Suppressor macrophage (primary cell): ENCODE measurements at regions not wholly inside any gene's neighbourhood (a gene's known extent, or its start where the extent isn't known, plus 50 kb on each side); places are given as distances from the start of the nearest gene placed in this dataset.

ENCODE experiments used
- DNase-seq, 4 experiments: peaks; one replicate each; pipeline ENCODE4 v3.0.0-alpha.2; 2020 to 2022

- no peak for DNase-seq
Measured at GRCh38 chr15:61798631-61799030, 261.6 kb downstream of the VPS13C start.

- DNase-seq = no peak
Measured at GRCh38 chr15:61796056-61796455, 264.2 kb downstream of the VPS13C start.

GRCh38 chr15:61794881-61795280, 265.4 kb downstream of the VPS13C start:
- DNase-seq = no peak

GRCh38 chr15:61794276-61794675, 266.0 kb downstream of the VPS13C start:
- no peak for DNase-seq

GRCh38 chr15:61784734-61785133, 275.5 kb downstream of the VPS13C start:
- no peak for DNase-seq

GRCh38 chr15:61780278-61780980, 279.8 kb downstream of the VPS13C start:
- no peak for DNase-seq

DNA sequence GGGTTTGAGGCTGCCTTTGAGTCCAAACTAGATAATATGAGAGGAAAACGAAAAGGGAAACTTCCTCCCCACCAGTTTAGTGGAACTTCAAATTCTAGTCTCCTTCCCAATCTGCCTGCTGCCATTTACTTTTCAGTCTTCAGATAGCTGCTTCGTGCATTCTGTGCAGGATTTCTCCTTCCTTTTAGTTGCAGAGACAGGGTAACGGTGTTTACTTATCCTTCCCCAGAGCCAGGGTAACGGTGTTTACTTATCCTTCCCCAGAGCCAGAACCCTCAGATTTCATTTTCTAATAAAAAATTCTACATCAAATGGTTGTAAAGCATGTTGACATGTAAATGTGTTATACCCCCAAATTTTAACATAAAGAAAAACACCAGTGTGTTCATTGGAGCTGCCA, 282.6 kb downstream of the VPS13C start:
- no peak for DNase-seq

GRCh38 chr15:61769557-61769956, 290.7 kb downstream of the VPS13C start:
- DNase-seq = no peak

GRCh38 chr15:61768131-61768530, 292.1 kb downstream of the VPS13C start:
- DNase-seq = no peak

- DNase-seq = no peak
Measured at GRCh38 chr15:61764981-61765380, 295.3 kb downstream of the VPS13C start.

DNA sequence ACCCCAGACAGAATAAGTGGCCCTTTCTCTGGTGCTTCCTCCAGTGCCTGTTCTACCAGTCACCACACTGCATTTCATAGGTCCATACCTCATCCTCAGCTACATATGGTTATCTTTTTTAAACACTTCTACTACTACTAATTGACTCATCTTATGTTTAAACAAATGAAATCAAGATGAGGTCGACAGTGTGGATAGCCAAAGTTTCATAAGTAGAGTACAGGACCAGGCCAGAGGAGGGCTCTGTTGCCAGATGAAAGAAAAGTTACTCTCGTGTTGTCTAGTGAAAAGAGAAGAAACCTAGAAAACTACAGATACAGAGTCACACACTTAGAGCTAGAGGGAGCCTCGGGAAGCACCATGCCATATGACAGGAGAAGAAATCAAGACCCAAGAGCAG, 296.1 kb downstream of the VPS13C start:
- no peak for DNase-seq

DNA sequence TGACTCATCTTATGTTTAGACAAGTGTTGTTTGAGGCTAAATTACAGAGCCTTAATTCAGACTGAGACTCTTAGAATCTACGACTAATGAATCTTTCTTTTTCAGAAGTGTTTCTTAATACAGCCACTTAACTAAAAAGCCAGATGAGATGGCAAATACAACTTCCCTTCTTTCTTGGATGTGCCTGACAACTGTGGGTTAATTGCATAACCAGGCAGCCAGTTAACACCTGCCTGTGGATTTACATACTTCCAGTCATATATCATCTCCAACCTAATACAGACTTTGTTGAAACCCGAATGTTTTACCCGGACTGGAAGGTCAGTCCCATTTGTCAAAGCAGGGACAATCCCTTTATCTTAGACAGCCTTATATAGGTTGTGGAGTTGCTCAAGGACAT, 297.6 kb downstream of the VPS13C start:
- DNase-seq = peak in 1 of 4 experiments; percentile 12

DNA sequence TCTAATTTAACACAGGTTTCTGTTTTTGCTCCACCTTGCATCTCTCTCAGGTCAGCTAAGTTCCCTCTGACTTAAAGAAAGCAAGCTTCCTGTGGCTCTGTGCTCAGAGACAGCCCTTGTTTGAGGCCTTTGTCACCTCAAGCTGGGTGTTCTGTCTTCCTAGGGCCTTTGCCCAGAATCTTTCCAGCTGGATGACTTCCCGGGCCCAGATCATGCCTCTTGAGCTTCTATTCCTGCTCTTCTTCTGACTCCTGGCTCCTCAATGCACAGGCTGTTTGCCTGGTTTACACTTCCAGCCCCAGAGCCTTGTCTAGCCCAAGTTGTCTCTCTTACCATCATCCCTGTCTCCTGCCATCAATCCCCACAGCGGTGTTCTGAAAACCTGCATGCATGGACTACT, 300.6 kb downstream of the VPS13C start:
- DNase-seq = no peak

GRCh38 chr15:61756071-61756820, 304.0 kb downstream of the VPS13C start:
- no peak for DNase-seq

- no peak for DNase-seq
Measured at GRCh38 chr15:61755467-61755866, 304.8 kb downstream of the VPS13C start.

- DNase-seq = no peak
Measured at GRCh38 chr15:61753018-61753710, 307.1 kb downstream of the VPS13C start.

DNA sequence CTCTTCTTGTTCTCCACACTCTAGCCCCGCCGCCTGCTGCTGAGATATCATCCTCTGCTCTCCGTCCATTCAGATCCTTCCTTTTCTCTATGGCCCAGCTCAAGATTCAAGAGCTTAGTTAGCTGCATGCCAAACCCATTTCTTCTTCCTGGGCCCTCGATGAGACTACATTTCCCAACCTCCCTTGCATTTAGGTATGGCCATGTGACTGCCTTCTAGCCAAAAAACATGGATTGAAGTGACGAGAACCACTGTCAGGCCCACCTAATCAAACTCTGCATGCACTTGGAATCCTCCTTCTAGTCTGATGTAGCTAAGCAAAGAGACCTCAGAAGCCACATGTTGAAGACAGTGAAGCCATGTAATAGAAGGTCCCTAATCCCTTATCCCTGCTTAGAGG, 308.2 kb downstream of the VPS13C start:
- no peak for DNase-seq

DNA sequence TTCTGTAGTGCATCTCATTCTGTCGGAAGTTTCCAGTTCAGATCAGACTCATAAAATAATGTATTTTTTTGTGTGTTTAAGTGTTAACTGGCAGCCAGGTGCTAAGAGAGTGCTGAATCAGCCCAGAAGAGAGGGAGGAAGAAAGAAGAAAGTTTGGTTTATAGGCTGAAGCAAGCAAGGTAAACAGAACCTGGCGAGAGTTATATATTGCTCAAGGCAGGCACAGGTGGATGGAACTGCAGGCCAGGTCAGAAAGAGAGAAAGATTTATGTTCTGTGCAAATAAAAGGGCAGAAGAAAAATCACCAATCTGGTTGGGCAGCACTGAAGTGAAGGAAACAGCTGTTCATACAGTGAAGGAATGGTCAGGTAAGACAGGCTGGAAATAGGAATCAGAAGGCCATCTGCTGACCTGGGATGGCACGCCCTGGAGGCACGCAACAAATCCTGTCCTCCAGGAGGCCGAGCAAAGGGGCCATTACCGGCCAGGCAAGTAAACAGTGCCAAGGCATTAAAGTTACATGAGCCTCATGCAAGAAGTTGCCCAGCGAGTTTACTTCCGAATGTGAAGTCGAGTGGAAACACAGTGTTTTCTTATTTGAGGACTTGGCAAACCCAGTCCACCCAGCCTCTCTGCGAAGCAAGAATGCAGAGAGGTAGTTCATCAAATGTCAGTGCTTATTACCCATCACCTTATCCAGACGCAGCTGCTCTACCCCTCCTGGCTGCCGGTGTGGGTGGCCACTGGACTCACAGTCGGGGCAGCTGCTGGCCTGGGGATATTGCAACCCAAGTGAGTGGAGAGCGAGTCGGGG, 309.8 kb downstream of the VPS13C start:
- no peak for DNase-seq

DNA sequence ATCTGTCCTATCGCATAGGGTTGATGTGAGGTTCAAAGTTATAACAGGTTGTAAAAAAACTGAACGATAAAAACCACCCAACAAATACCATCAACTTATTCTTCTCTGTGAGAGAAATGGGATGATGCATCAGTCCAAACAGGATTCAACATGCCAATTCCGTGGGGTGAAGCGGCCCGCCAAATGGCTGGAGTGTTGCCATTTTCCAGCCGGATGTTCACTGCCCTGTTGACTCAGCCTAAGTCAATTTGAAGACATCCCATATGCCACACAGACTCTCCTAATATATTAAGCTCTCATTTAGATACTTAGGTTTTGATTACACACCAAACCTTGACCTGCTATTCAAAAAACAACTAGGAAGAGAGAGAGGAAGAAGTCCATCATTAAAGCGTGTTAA, 311.1 kb downstream of the VPS13C start:
- no peak for DNase-seq

- no peak for DNase-seq
Measured at GRCh38 chr15:61748529-61748928, 311.7 kb downstream of the VPS13C start.

GRCh38 chr15:61746589-61746988, 313.7 kb downstream of the VPS13C start:
- DNase-seq = no peak

DNA sequence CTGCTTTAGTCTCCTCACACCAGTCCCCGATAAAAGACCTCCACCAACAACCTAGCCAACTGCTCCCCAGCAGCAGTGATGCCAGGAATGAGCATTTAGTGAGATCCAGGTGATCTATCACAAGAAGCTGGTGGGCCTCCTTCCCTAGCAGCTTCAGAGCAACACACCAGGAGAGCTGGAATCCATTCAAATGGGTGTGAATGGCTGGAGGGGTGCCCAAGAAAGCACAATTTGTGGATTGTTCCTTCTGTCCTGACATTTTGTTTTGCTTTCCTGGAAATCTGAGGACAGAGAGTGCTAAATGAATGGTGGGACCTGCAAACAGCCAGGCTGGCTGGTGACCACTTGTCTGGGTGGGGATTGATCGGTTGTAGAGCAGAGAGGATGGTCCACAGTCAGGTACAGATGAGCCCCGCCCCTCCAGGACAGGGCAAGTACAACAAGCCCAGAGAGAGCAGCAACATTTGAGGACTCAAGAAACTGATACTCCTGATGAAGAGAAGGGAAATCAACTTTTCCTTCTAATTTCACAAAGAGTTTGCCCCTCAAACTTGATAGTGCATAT, 316.8 kb downstream of the VPS13C start:
- DNase-seq = no peak

GRCh38 chr15:61742591-61742990, 317.7 kb downstream of the VPS13C start:
- DNase-seq = no peak
